Esophagus (tissue), 2 donors: ENCODE measurements at regions not wholly inside any gene's neighbourhood (a gene's known extent, or its start where the extent isn't known, plus 50 kb on each side); places are given as distances from the start of the nearest gene placed in this dataset.
"Not testable (repeated sequence)": the region's sequence is repeated elsewhere in the genome, so short reads cannot be mapped to it uniquely, and the experiment has no call there.

Source experiments
- H3K27ac ChIP-seq, 2 donors: one replicate each; pipeline ENCODE4 v1.5.1; 2013; ENCODE audit warnings: low read depth in 2 of 2, mild to moderate bottlenecking in 2 of 2, inconsistent platforms in 1 of 2, low read length in 1 of 2, moderate library complexity in 1 of 2
- H3K27me3 ChIP-seq, 2 donors: one replicate each; pipeline ENCODE4 v1.6.1; 2013; ENCODE audit warnings: low read length in 2 of 2, control low read depth in 1 of 2, mild to moderate bottlenecking in 1 of 2; ENCODE audit not compliant: insufficient read depth in 2 of 2, control insufficient read depth in 1 of 2
- H3K36me3 ChIP-seq, 2 donors: one replicate each; pipeline ENCODE4 v1.6.1; 2013; ENCODE audit warnings: low read length in 1 of 2; ENCODE audit not compliant: control insufficient read depth in 2 of 2, insufficient read depth in 2 of 2
- H3K4me1 ChIP-seq, 2 donors: one replicate each; pipeline ENCODE4 v1.6.1; 2013; ENCODE audit warnings: low read length in 1 of 2; ENCODE audit not compliant: control insufficient read depth in 2 of 2, insufficient read depth in 2 of 2
- H3K4me3 ChIP-seq, 2 donors: one replicate each; pipeline ENCODE4 v1.5.1; 2013; ENCODE audit warnings: low read length in 2 of 2, mild to moderate bottlenecking in 2 of 2, low read depth in 1 of 2, moderate library complexity in 1 of 2
- H3K9me3 ChIP-seq, 2 donors: one replicate each; pipeline ENCODE4 v1.6.1; 2013; ENCODE audit warnings: mild to moderate bottlenecking in 2 of 2, low read depth in 1 of 2, low read length in 1 of 2, moderate library complexity in 1 of 2; ENCODE audit not compliant: control insufficient read depth in 2 of 2, insufficient read depth in 1 of 2
- WGBS, 2 donors: extraction: QIAGEN DNeasy Blood & Tissue Kit; methylation state at CpG; one replicate each; pipeline ENCODE4 v1.1.7; 2013; 5-methylcytosine and 5-hydroxymethylcytosine counted together
- donor health status: healthy with polysubstance abuse.
- donor health status: Bipolar disorder and iron deficiency.

DNA sequence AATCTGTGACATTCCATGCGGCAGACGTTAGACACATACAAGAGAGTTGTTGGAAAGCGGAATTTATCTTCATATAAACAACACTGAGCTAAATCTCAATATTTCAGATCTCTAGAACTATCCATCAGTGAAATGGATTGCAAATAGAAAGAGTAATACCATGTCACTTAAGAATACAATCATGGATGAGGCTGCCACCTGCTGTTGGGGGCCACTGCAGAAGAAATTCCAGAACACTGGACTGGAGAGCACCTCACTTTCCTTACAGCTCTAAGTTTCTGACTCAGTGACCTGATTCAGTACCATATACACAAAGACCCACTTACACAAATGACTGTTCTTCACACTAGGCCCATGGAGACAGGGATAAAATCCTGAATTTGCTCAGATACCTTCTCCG lies 75.1 kb upstream of the TP53BP2 start:
- H3K27ac ChIP-seq, H3K36me3 ChIP-seq, H3K4me1 ChIP-seq, H3K4me3 ChIP-seq, H3K27me3 ChIP-seq, H3K9me3 ChIP-seq: not testable (repeated sequence)
- 86 to 93% methylated on average over 1 of the region's 4 CpGs for WGBS, 2 donors

DNA sequence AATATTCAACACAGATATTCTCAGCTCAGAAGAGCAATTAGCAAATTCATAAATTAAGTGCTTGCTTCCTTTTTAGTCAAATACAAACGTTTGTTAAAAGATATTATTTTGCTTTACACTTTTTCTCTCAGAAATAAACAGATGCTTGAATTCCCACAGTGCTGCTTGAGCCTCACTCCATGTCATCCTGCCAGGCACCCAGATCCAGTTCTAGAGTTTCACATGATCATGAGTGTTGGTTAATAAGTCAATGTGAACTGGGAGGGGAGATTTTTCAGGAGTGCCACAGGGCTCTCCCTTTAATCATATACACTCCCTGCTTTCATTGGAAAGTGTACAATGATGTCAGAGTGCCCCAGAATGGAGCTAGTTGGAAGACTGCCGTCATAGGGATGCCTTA lies 69.7 kb upstream of the TP53BP2 start:
- H3K4me1 ChIP-seq, H3K27ac ChIP-seq, H3K4me3 ChIP-seq, H3K9me3 ChIP-seq, H3K27me3 ChIP-seq, H3K36me3 ChIP-seq: not testable (repeated sequence)
- WGBS, 2 donors, result 60 to 86% methylated on average over 1 of the region's 2 CpGs

DNA sequence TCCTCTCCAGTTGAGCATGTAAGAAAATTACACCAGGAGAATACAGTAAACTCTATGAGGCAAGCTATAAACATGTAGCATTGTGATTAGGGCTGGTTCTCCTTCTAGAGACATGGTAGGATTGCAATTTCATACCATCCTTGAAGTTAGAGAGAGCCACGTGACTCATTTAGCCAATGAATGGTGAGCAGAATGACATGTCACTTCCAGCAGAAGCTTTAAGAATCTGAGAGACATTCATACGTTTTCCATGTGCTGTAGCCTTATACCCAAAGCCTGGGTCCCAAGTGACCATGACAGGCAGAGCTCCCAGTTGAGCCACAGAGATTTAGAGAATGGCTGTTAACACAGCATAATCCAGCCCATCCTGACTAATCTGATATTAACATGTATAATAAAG lies 68.0 kb upstream of the TP53BP2 start:
- H3K4me1 ChIP-seq, H3K27me3 ChIP-seq, H3K36me3 ChIP-seq, H3K27ac ChIP-seq, H3K4me3 ChIP-seq, H3K9me3 ChIP-seq: not testable (repeated sequence)
- 69 to 74% methylated on average over 2 of the region's 2 CpGs for WGBS, 2 donors

DNA sequence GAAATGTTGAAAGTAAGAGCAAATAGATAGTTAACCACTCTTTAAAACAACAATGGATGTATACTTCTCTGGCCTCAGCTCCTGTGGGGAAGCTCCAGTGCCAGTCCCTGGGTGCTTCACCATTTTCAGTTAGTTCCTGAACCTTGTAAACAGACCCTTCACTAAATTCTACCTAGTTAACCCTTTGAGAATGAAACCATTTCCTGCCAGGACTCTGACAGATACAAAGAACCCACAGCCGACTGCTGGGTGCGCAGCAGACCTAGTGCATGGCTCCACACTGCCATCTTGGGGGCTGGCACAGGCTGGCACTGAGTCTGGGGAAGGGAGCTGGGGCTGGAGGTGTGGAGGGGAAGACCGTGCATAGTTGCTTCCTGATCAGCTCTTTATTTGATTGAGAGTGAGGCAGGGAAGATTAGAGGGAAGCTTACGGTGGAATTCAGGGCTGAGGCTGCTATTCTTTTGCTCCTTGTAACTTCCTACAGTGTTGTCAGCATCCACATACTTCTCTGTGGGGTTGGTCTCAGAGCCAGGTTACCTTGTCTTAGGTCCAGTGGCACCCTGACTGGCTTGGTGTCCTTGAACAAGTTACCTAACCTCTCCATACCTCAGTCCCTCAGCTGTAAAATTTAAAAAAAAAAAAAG lies 62.3 kb upstream of the TP53BP2 start:
- not testable (repeated sequence) for H3K4me3 ChIP-seq, H3K36me3 ChIP-seq, H3K9me3 ChIP-seq, H3K27me3 ChIP-seq, H3K27ac ChIP-seq, H3K4me1 ChIP-seq
- 9 to 22% methylated on average over 3 of the region's 4 CpGs for WGBS, 2 donors

DNA sequence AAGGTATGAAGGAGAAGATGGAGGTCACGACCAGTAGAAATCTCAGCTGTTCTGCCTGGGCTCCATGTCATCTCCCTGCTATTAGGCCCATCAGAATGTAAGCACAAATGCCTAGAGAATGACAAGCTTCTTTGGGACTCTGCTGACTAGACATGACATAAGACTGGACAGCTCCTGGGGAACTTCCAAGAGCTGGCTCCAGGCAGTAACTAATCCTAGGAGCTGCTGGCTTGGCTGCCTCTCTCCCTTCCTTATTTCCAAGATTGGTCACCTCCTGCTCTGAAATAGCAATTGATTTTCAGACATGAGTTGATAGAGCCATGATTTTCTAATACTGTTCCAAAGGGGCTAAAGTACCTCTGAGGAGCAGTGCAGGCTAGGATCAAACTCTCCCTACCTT lies 57.5 kb upstream of the TP53BP2 start:
- WGBS, 2 donors, result no CpG with 5 or more reads among the region's 1 CpG
- H3K27me3 ChIP-seq, H3K36me3 ChIP-seq, H3K27ac ChIP-seq, H3K9me3 ChIP-seq, H3K4me1 ChIP-seq, H3K4me3 ChIP-seq: not testable (repeated sequence)

DNA sequence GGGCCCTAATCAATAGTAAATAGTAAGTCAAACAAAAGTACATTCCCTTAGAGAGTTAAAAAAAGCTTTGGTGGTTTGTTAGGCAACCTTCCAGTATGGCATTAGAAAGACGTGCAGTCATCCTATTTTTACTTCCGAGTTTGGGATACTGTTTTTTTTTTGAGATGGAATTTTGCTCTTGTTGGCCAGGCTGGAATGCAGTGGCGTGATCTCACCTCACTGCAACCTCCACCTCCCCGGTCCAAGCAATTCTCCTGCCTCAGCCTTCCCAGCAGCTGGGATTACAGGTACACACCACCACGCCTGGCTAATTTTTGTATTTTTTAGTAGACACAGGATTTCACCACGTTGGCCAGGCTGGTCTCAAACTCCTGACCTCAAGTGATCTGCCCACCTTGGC lies 54.0 kb upstream of the TP53BP2 start:
- not testable (repeated sequence) for H3K27me3 ChIP-seq, H3K27ac ChIP-seq, H3K9me3 ChIP-seq, H3K4me3 ChIP-seq, H3K36me3 ChIP-seq, H3K4me1 ChIP-seq
- WGBS, 2 donors, result 41% methylated on average over 6 of the region's 6 CpGs

DNA sequence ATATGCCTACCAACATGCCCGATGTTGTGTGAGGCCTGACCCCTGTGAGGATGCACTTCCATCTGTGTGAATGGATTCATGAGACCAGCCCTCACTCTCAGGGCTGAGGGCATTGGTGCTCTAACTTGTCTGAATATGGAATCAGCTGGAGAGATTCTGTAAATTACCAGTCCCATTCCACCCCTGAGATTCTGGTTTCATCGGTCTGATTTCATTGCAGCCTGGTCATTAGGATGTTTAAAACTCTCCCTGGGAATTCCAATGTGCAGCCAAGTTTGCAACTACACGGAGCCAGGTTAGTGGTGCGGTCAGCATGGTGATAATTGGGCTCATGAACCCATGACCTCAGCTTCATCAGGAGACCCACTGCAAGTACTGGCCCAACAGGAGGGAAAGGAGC lies 51.4 kb upstream of the TP53BP2 start:
- 68 to 71% methylated on average over 2 to 3 of the region's 4 CpGs for WGBS, 2 donors
- not testable (repeated sequence) for H3K9me3 ChIP-seq, H3K4me1 ChIP-seq, H3K36me3 ChIP-seq, H3K4me3 ChIP-seq, H3K27me3 ChIP-seq, H3K27ac ChIP-seq

DNA sequence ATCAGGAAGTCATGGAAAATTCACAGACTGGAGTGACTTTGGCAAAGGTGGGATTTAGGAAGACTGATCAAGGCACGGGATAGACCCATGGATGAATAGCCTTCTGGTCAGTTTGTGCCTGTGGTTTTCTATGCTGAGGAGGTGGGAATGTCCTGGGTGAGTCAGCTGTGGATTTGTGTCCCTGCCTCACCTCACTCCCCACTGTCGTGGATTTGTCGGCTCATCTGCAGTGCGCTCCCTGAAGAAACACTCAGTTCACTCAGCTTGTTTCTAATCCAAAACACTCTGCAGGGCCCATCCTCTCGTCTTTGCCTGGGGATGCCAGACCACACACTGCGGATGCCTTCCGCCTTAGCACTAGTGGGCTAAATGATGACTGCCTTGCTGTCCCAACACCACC lies 50.2 kb upstream of the TP53BP2 start:
- 79 to 94% methylated on average over 7 of the region's 7 CpGs for WGBS, 2 donors
- H3K9me3 ChIP-seq, result not testable (repeated sequence)

More for the DNA sequence above, 50.2 kb upstream of the TP53BP2 start:
- not testable (repeated sequence) for H3K4me1 ChIP-seq, H3K27ac ChIP-seq, H3K4me3 ChIP-seq, H3K36me3 ChIP-seq, H3K27me3 ChIP-seq
